ENCODE measurements at regions not wholly inside any gene's neighbourhood (a gene's known extent, or its start where the extent isn't known, plus 50 kb on each side); places are given as distances from the start of the nearest gene placed in this dataset.

DNA sequence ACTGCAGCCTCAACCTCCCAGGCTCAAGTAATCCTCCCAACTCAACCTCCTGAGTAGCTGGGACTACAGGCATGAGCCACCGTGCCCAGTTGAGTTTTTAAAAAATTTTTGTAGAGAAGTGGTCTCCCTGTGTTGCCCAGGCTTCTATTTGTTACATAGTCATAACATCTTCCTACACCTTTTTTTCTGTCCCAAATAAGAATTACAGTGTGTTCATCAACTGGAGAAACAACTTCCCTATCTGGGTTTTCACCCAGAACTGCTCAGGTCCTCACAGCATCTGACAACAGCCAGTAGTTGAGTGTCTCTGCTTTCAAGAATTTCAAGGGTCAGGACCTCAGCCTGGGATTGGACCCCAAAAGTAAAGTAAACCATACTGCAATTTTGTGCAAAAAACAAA lies 235.2 kb upstream of the AMIGO2 start:
- Histone ChIP-seq H3K9ac (ENCODE audit: low read depth, low read length) (no peak overlapping the region), H2BK5ac (ENCODE audit: low read depth, low read length, poor library complexity, severe bottlenecking) (no peak overlapping the region), H3K27ac (ENCODE audit: insufficient read depth, low read length) (no peak overlapping the region), H2BK20ac (ENCODE audit: low read depth, low read length) (no peak overlapping the region), H4K91ac (ENCODE audit: insufficient read depth, low read depth, low read length) (no peak overlapping the region), H3K4me1 (ENCODE audit: control insufficient read depth, insufficient read depth, low read length) (no peaks in the 10 kb centered on the region), H3K14ac (replicated peaks; ENCODE audit: low read depth, low read length) (no peak overlapping the region), H3K23ac (ENCODE audit: low read depth, low read length) (no peak overlapping the region), H3K27me3 (ENCODE audit: control insufficient read depth, insufficient read depth, low read length) (no peaks in the 10 kb centered on the region), H4K5ac (ENCODE audit: low read depth, low read length) (no peak overlapping the region), H3K9me3 (ENCODE audit: control insufficient read depth, insufficient read depth, low read length) (no peaks in the 10 kb centered on the region), H3K79me1 (ENCODE audit: low read depth in 1 of 2, low read length in 2 of 2) (no peaks in the 10 kb centered on the region), H2BK15ac (ENCODE audit: low read depth, low read length) (no peak overlapping the region), H3K4me3 (ENCODE audit: insufficient read depth, low read depth, low read length) (no peak overlapping the region), H3K4ac (ENCODE audit: low read depth, low read length) (no peak overlapping the region), H3K56ac (ENCODE audit: extremely low read depth, insufficient read depth, low read length) (no peak overlapping the region), H2AK5ac (ENCODE audit: low read depth, low read length) (no peak overlapping the region), H3K36me3 (ENCODE audit: control insufficient read depth, insufficient read depth, low read length) (no peaks in the 10 kb centered on the region), H3K9me1 (ENCODE audit: insufficient read depth, low read length) (0 out of 2 replicates have a peak, but pooled peaks cover 3% of the 10 kb centered on the region), H2BK120ac (ENCODE audit: low read depth, low read length) (no peak overlapping the region), H3K18ac (ENCODE audit: low read depth, low read length) (no peak overlapping the region), H2AK9ac (replicated peaks; ENCODE audit: low read depth, low read length, poor library complexity) (no peak overlapping the region), H2AFZ (replicated peaks; ENCODE audit: low read length, poor library complexity) (no peak overlapping the region), H4K20me1 (ENCODE audit: insufficient read depth, low read length) (no peaks in the 10 kb centered on the region), H4K8ac (ENCODE audit: low read depth in 2 of 2, low read length in 2 of 2) (no peak overlapping the region), H3K4me2 (ENCODE audit: low read depth, low read length) (no peak overlapping the region)
- dilution Hi-C loops (cut with HindIII; ENCODE audit: low sequenced_read_pairs, unreplicated experiment): no loop called here
- in situ Hi-C loops (cut with MboI; ENCODE audit: low sequenced_read_pairs): no loop called here
- intact Hi-C loops (cut with micrococcal nuclease): no loop called here
- POLR2A ChIA-PET (ENCODE audit: unreplicated experiment): no interaction called here
- CTCF ChIA-PET: no interaction called here
- no CpG with 5 or more reads among the region's 1 CpG for WGBS, 2 experiments (ENCODE audit: extremely low coverage in 2 of 2, insufficient read length in 1 of 2)
- TF ChIP-seq MAZ (IDR thresholded peaks at IDR 0.05; ENCODE audit: borderline replicate concordance, low read depth, low read length) (no peak), MXI1 (IDR thresholded peaks at IDR 0.05; ENCODE audit: borderline replicate concordance, low read depth, low read length) (no peak), FOS (IDR thresholded peaks at IDR 0.05; ENCODE audit: low read depth, low read length) (no peak), BHLHE40 (IDR thresholded peaks at IDR 0.05; ENCODE audit: low read depth, low read length) (no peak), NFE2L2 (IDR thresholded peaks at IDR 0.05; ENCODE audit: low read depth, low read length) (no peak), CEBPB (IDR thresholded peaks at IDR 0.05; ENCODE audit: low read depth, low read length) (no peak), RCOR1 (IDR thresholded peaks at IDR 0.05; ENCODE audit: insufficient replicate concordance, low read length) (no peak), RAD21 (IDR thresholded peaks at IDR 0.05; ENCODE audit: low read length) (no peak), CHD1 (IDR thresholded peaks at IDR 0.05; ENCODE audit: low read depth, low read length) (no peak), POLR2A (IDR thresholded peaks at IDR 0.05; ENCODE audit: low read depth, low read length) (no peak), RFX5 (IDR thresholded peaks at IDR 0.05; ENCODE audit: low read depth, low read length) (no peak), SMC3 (IDR thresholded peaks at IDR 0.05; ENCODE audit: low read depth, low read length) (no peak), MAFK (IDR thresholded peaks at IDR 0.05; ENCODE audit: low read depth, low read length) (no peak)
- TF ChIP-seq, protein P1, sequence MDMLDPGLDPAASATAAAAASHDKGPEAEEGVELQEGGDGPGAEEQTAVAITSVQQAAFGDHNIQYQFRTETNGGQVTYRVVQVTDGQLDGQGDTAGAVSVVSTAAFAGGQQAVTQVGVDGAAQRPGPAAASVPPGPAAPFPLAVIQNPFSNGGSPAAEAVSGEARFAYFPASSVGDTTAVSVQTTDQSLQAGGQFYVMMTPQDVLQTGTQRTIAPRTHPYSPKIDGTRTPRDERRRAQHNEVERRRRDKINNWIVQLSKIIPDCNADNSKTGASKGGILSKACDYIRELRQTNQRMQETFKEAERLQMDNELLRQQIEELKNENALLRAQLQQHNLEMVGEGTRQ (IDR thresholded peaks at IDR 0.05; ENCODE audit: low read depth, low read length): no peak
- TF ChIP-seq, protein P2, sequence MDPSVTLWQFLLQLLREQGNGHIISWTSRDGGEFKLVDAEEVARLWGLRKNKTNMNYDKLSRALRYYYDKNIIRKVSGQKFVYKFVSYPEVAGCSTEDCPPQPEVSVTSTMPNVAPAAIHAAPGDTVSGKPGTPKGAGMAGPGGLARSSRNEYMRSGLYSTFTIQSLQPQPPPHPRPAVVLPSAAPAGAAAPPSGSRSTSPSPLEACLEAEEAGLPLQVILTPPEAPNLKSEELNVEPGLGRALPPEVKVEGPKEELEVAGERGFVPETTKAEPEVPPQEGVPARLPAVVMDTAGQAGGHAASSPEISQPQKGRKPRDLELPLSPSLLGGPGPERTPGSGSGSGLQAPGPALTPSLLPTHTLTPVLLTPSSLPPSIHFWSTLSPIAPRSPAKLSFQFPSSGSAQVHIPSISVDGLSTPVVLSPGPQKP (IDR thresholded peaks at IDR 0.05; ENCODE audit: borderline replicate concordance, low read depth, low read length): no peak
- TF ChIP-seq, protein P3, sequence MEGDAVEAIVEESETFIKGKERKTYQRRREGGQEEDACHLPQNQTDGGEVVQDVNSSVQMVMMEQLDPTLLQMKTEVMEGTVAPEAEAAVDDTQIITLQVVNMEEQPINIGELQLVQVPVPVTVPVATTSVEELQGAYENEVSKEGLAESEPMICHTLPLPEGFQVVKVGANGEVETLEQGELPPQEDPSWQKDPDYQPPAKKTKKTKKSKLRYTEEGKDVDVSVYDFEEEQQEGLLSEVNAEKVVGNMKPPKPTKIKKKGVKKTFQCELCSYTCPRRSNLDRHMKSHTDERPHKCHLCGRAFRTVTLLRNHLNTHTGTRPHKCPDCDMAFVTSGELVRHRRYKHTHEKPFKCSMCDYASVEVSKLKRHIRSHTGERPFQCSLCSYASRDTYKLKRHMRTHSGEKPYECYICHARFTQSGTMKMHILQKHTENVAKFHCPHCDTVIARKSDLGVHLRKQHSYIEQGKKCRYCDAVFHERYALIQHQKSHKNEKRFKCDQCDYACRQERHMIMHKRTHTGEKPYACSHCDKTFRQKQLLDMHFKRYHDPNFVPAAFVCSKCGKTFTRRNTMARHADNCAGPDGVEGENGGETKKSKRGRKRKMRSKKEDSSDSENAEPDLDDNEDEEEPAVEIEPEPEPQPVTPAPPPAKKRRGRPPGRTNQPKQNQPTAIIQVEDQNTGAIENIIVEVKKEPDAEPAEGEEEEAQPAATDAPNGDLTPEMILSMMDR (conservative IDR thresholded peaks at IDR 0.05; ENCODE audit: low read depth, low read length): no peak
- no TSS peak for BruUV-seq (replicated peaks)
- DNase-seq: no peak
- ATAC-seq (ENCODE audit: low read depth): no peak
